Stimulated activated CD4-positive, alpha-beta T cell treated with anti-CD3 and anti-CD28 coated beads, Interleukin-2, amount 100 ng/mL, for 24 hours (primary cell): ENCODE measurements at regions not wholly inside any gene's neighbourhood (a gene's known extent, or its start where the extent isn't known, plus 50 kb on each side); places are given as distances from the start of the nearest gene placed in this dataset.

Source experiments
- DNase-seq, 2 donors: peaks; one replicate each; pipeline ENCODE4 v3.0.0-alpha.2; 2020

- no peak for DNase-seq
Observed at GRCh38 chr7:106480161-106480579, 180.8 kb downstream of the CCDC71L start.

- no peak for DNase-seq
Observed at GRCh38 chr7:106476751-106477150, 184.2 kb downstream of the CCDC71L start.

DNA sequence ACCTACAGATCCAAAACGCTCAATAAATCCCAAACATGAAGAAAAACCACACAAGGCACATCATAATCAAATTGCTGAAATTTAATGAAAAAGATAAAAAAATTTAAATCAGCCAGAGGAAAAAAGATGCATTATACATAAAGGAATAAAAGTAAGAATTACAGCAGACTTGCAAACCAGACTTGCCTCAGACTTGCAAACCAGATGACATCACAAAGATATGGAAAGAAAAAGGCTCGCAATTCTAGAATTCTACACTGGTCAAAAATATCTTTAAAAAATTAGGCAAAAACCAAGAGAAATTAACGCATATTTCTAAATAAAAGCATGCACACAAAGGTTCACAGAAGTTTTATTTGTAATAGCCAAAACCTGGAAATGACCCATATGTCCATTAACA, 188.0 kb upstream of the NAMPT start:
- no peak for DNase-seq

- DNase-seq, result no peak
Observed at GRCh38 chr7:106471686-106472440, 187.1 kb upstream of the NAMPT start.

- no peak for DNase-seq
Observed at GRCh38 chr7:106471021-106471420, 186.2 kb upstream of the NAMPT start.

DNA sequence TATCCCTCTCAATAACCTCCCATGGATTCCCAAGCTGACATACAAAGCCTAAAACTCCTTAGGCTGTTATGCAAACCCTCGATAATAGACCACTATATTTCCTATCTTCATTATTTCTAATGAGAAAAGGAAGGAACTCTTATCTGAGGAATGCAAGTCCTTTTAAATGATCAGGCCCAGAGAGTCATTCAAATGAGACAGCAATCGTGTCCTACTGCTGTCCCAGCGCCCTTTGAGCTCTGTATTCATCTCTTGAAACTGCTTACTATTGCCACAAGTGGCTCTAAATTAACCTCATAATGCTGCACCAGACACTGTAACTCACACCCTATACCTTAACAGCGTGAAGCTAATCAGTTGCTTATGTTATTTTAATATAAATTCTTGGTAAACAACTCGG, 182.1 kb upstream of the NAMPT start:
- DNase-seq, result no peak

- no peak for DNase-seq
Observed at GRCh38 chr7:106465704-106466468, 181.1 kb upstream of the NAMPT start.

DNA sequence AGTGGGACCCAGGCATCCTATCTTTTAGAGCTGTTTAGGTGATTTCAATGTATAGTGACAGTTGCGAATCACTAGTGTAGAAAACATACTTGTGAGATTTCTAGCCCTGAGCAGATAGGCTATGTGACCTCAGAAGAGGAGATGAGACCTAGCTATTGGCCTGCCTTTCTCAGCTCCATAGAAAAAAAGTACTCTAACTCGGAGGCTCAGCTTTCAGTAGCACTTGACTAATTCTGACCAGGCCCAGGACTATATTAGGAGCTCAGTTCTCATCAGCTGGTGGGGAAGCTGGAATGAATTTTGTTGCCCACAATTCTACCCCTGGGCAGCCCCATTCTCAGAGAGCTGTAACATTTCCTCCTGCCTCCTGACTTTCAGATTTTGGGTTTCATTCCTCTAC, 179.9 kb upstream of the NAMPT start:
- DNase-seq, result no peak

DNA sequence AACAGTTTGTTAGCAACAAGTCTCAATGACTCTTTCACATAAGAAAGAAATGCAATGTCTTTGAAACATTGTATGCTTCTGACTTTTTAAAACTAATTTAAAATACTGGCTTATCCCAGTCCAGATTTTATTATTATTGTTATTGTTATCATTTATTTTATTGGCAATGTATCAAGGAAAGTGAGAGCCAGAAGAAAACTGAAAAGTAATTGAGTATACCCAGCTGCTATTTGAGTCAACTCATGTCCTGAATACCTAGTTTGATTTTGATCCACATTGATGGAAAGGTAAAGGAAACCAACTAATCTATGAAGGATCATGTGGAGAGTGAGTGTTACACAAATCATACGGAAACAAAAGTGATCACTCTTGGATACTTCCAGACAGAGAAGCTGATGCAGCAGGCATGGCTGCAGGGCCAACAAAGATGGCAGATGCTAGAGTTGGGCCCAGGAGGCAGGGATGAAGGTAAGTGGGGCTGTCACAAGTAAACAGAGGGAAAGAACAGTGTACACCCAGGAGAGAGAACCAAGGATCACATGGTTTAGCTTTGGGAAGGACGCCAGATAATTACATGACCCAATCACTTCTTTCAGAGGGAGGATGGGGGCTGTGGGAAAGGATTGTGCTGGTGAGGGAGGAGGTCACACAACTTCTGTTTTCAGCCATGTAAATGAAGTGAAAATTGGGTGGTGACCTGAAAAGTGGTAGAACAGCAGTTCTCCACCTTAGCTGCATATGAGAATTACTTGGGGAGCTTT, 179.2 kb upstream of the NAMPT start:
- DNase-seq, result no peak

GRCh38 chr7:106462914-106463482, 178.2 kb upstream of the NAMPT start:
- peak in 1 of 2 donors; percentile 20 for DNase-seq

DNA sequence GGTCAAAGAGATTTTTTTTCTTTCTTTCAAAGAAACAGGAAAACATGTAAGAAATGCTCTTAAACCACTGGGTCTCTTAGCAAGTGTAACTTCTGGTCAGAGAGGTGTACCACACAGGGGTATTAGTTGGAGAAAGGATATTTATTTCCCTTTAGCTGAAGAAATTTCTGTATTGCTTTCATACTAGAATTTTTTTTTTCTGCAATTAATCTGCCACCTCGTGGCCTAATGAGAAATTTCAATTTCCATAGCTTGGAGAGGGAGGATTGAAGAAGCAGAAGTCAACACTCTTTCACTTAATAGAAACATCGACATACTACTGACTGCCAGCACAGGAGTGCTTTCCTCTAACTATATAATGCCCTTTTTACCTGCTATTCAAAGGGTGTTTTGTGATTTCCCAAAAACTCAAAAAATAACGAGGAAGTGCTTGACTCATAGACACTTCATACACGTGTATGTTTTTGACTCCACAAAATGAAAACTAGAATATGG, 177.6 kb upstream of the NAMPT start:
- no peak for DNase-seq

GRCh38 chr7:106460792-106461254, 176.0 kb upstream of the NAMPT start:
- no peak for DNase-seq

- no peak for DNase-seq
Observed at GRCh38 chr7:106459397-106460072, 174.8 kb upstream of the NAMPT start.

DNA sequence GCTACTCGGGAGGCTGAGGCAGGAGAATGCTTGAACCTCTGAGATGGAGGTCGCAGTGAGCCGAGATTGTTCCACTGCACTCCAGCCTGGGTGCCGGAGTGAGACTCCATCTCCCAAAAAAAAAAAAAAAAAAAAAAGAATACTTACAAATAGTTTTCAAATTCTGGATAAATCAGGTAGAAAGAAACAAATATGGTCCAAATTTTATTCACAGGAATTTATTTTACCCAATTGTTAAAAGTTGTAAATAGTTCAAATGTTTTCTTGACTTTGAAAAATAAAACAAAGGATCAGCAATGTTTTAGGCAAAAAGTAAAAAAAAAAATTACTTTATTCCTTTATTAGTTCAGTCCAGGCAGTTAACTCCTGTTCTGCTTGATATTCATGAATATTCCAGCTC, 172.9 kb upstream of the NAMPT start:
- no peak for DNase-seq

- DNase-seq, result no peak
Observed at GRCh38 chr7:106456329-106456728, 171.5 kb upstream of the NAMPT start.

- no peak for DNase-seq
Observed at GRCh38 chr7:106452031-106452851, 167.5 kb upstream of the NAMPT start.

DNA sequence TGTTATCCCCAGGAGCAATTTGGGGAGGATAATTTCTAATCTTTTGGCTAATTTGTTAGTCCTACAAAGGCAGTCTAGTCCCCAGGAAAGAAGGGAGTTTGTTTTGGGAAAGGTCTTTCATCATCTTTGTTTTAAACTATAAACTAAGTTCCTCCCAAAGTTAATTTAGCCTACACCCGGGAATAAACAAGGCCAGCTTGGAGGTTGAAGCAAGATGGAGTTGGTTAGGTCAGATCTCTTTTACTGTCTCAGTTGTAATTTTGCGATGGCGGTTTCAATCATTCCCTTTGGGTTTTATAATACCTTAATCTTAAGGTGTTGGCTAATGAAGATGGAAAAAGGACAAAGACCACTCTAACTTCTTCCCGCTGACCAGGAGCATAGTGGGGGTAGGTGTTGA, 166.4 kb upstream of the NAMPT start:
- DNase-seq, result no peak

- DNase-seq, result no peak
Observed at GRCh38 chr7:106450716-106451115, 165.9 kb upstream of the NAMPT start.

DNA sequence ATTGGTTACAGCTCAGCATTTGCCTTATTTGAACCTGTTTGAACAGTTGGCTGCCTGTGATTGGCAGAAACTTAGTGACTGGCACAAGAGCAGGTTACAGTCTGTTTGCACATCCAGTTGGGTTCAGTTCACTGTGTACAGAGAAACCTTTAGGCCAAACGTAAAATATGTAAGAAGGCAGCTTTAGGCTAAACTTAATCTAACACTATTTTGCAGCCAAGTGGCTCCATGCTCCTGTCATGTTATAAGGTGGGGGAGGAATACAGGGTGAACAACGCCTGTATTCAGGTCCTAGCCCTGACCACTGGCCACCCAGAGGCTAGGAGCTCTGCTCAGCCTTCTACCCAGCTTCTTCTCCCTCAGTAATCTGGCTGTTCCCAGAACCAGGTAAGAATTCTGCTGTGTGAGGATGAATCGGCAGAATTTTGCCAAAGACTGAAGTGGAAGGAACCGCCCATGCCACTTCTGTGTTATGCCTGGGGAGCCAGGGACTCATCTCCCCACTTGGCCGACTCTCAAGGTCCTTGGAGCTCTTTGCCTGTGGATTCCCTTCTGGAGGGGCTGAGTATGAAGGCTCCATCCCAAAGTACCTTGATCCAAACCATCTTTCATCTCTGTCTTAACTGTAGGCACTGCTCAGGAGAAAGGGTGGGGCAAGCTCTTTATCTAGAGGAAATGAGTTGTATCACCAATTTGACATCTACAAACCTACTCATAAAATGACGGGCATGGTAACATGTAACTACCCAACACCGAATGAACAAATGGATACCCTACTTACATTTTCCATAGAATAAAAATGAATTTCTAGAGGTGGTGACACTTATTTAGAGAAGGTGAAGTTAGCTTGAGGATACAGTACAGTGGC, 164.4 kb upstream of the NAMPT start:
- no peak for DNase-seq

GRCh38 chr7:106448346-106448991, 163.7 kb upstream of the NAMPT start:
- DNase-seq, result no peak
